ENCODE measurements at regions not wholly inside any gene's neighbourhood (a gene's known extent, or its start where the extent isn't known, plus 50 kb on each side); places are given as distances from the start of the nearest gene placed in this dataset.

DNA sequence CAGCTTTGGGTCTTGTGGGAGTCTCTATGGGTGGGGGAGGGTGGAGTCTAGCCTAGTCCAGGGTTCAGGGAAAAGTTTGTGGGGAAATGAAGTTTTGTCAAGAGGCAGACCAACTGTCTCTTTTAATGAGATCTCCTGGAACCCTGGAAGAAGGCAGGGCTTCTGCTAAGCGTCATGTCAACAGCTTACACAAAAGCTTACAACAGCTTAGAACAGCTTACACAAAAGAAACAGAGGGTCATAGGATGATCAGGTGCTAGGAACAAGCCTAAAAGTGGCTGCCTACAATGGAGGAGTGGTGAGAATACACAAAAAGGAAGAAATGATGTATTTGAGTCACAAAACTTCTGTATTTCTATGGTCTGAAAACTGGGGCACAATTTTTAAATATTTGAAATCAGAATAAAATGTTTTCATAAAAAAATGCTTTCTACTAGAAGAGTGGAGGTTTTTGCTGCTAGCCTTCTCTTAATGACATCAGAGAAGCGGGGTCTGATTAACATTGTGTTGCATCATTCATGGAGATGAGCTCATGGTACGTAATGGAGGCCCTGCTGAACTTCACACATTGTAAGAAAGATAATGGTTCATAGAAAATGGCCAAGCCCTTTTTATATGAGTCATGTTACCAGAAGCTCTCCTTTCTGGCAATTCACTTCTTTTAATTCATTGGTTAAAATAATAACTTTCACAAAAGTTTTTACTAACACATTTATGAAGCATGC, 351.0 kb downstream of the PIK3C3 start:
- Histone ChIP-seq H3K4me3 (ENCODE audit: low read depth, low read length) (no peak overlapping the region), H3K27me3 (replicated peaks; ENCODE audit: control insufficient read depth, insufficient read depth, low read length) (no peaks in the 10 kb centered on the region), H3K9me3 (no peaks in the 10 kb centered on the region), H3K4me1 (no peaks in the 10 kb centered on the region), H3K36me3 (ENCODE audit: control insufficient read depth, insufficient read depth, low read length) (no peaks in the 10 kb centered on the region)
- TF ChIP-seq, protein P1, sequence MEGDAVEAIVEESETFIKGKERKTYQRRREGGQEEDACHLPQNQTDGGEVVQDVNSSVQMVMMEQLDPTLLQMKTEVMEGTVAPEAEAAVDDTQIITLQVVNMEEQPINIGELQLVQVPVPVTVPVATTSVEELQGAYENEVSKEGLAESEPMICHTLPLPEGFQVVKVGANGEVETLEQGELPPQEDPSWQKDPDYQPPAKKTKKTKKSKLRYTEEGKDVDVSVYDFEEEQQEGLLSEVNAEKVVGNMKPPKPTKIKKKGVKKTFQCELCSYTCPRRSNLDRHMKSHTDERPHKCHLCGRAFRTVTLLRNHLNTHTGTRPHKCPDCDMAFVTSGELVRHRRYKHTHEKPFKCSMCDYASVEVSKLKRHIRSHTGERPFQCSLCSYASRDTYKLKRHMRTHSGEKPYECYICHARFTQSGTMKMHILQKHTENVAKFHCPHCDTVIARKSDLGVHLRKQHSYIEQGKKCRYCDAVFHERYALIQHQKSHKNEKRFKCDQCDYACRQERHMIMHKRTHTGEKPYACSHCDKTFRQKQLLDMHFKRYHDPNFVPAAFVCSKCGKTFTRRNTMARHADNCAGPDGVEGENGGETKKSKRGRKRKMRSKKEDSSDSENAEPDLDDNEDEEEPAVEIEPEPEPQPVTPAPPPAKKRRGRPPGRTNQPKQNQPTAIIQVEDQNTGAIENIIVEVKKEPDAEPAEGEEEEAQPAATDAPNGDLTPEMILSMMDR (IDR thresholded peaks at IDR 0.05; ENCODE audit: insufficient read depth in 1 of 2, low read depth in 1 of 2, low read length in 1 of 2, severe bottlenecking in 1 of 2, unreplicated experiment in 1 of 2): no peak
- CTCF ChIA-PET: no interaction called here
- H3K27me3 Mint-ChIP-seq (ENCODE audit: insufficient read depth, unreplicated experiment): no peaks in the 10 kb centered on the region
- POLR2A ChIA-PET: no interaction called here
- BruUV-seq (replicated peaks): no TSS peak
- H3K36me3 Mint-ChIP-seq (ENCODE audit: insufficient read depth, unreplicated experiment): no peaks in the 10 kb centered on the region
- no peaks in the 10 kb centered on the region for H3K9me3 Mint-ChIP-seq (ENCODE audit: unreplicated experiment)
- DNase-seq: no peak
- H3K27ac Mint-ChIP-seq (ENCODE audit: unreplicated experiment): no peak overlapping the region
- no peaks in the 10 kb centered on the region for H3K4me1 Mint-ChIP-seq (ENCODE audit: low read depth, unreplicated experiment)
- intact Hi-C loops (cut with micrococcal nuclease; ENCODE audit: unreplicated experiment): no loop called here
- H3K4me3 Mint-ChIP-seq (ENCODE audit: unreplicated experiment): no peak overlapping the region

DNA sequence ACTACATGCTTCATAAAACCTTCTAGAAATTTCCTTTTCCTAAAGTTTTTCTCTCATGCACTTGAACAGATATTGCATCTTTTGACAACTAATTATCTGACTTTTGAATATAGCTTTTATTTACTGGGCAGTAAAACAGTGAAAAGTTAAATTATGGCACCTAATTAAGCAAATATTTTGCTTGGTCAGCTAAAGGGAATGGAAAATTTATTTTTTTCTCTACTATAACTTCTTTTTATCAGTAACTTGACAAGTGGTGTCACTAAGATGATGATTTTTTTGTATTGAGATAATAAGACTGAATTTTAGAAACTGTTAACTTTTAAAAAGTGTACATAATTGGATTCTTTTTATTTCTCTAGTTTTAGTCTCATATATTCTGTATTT, 351.6 kb downstream of the PIK3C3 start:
- Histone ChIP-seq H3K9me3 (no peaks in the 10 kb centered on the region), H3K4me3 (ENCODE audit: low read depth, low read length) (no peak overlapping the region), H3K36me3 (ENCODE audit: control insufficient read depth, insufficient read depth, low read length) (no peaks in the 10 kb centered on the region), H3K27me3 (replicated peaks; ENCODE audit: control insufficient read depth, insufficient read depth, low read length) (no peaks in the 10 kb centered on the region), H3K4me1 (no peaks in the 10 kb centered on the region)
- H3K27ac Mint-ChIP-seq (ENCODE audit: unreplicated experiment): no peak overlapping the region
- CTCF ChIA-PET: no interaction called here
- intact Hi-C loops (cut with micrococcal nuclease; ENCODE audit: unreplicated experiment): no loop called here
- H3K36me3 Mint-ChIP-seq (ENCODE audit: insufficient read depth, unreplicated experiment): no peaks in the 10 kb centered on the region
- no TSS peak for BruUV-seq (replicated peaks)
- POLR2A ChIA-PET: no interaction called here
- H3K27me3 Mint-ChIP-seq (ENCODE audit: insufficient read depth, unreplicated experiment): no peaks in the 10 kb centered on the region
- DNase-seq: no peak
- H3K4me1 Mint-ChIP-seq (ENCODE audit: low read depth, unreplicated experiment): no peaks in the 10 kb centered on the region
- H3K9me3 Mint-ChIP-seq (ENCODE audit: unreplicated experiment): no peaks in the 10 kb centered on the region
- H3K4me3 Mint-ChIP-seq (ENCODE audit: unreplicated experiment): no peak overlapping the region
- TF ChIP-seq, protein P1 (IDR thresholded peaks at IDR 0.05; ENCODE audit: insufficient read depth in 1 of 2, low read depth in 1 of 2, low read length in 1 of 2, severe bottlenecking in 1 of 2, unreplicated experiment in 1 of 2): no peak

DNA sequence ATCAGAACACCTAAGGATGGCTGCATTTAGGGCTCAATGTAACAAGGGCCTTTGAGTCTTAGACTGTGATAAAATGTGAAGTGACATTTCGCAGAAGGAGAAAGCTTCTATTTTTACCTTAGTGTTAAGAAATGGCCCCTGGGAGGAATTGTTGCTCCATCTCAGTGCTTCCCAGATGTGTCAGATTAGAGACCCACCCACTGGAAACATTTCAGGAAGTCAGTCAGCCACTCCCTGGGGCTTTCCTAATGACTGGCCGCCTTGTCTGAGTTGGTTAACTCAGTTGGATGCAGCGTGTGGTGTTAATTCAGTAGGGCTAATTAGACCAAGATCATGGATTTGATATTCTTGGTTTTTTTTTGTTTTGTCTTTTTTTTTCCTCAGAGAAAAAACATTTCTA, 355.9 kb downstream of the PIK3C3 start:
- BruUV-seq (replicated peaks): no TSS peak
- DNase-seq: no peak
- Mint-ChIP-seq H3K27me3 (ENCODE audit: insufficient read depth, unreplicated experiment) (no peaks in the 10 kb centered on the region), H3K9me3 (ENCODE audit: unreplicated experiment) (no peaks in the 10 kb centered on the region), H3K4me3 (ENCODE audit: unreplicated experiment) (no peak overlapping the region), H3K4me1 (ENCODE audit: low read depth, unreplicated experiment) (no peaks in the 10 kb centered on the region), H3K27ac (ENCODE audit: unreplicated experiment) (no peak overlapping the region), H3K36me3 (ENCODE audit: insufficient read depth, unreplicated experiment) (no peaks in the 10 kb centered on the region)
- ChIA-PET POLR2A (no interaction called here), CTCF (no interaction called here)
- no peaks in the 10 kb centered on the region for H3K27me3 ChIP-seq (replicated peaks; ENCODE audit: control insufficient read depth, insufficient read depth, low read length)
- no peak overlapping the region for H3K4me3 ChIP-seq (ENCODE audit: low read depth, low read length)
- H3K4me1 ChIP-seq: no peaks in the 10 kb centered on the region
- intact Hi-C loops (cut with micrococcal nuclease; ENCODE audit: unreplicated experiment): no loop called here
- TF ChIP-seq, protein P1 (IDR thresholded peaks at IDR 0.05; ENCODE audit: insufficient read depth in 1 of 2, low read depth in 1 of 2, low read length in 1 of 2, severe bottlenecking in 1 of 2, unreplicated experiment in 1 of 2): no peak
- no peaks in the 10 kb centered on the region for H3K36me3 ChIP-seq (ENCODE audit: control insufficient read depth, insufficient read depth, low read length)
- H3K9me3 ChIP-seq: no peaks in the 10 kb centered on the region
